Testis (tissue), 2 donors: ENCODE measurements at regions not wholly inside any gene's neighbourhood (a gene's known extent, or its start where the extent isn't known, plus 50 kb on each side); places are given as distances from the start of the nearest gene placed in this dataset.

Source experiments
- DNase-seq: peaks from one replicate; pipeline ENCODE4 v3.0.0-alpha.2; 2019
- H3K27ac ChIP-seq, 2 donors: fragments of 200-600 bp; sonication (generic); one replicate each; pipeline ENCODE4 v1.5.1; 2019
- H3K27me3 ChIP-seq: fragments of 200-600 bp; sonication (generic); one replicate; pipeline ENCODE4 v1.5.1; 2019
- H3K36me3 ChIP-seq: fragments of 200-600 bp; sonication (generic); one replicate; pipeline ENCODE4 v1.5.1; 2017; ENCODE audit warnings: low read depth; ENCODE audit errors: missing control alignments
- H3K4me1 ChIP-seq: fragments of 200-600 bp; sonication (generic); one replicate; pipeline ENCODE4 v1.5.1; 2019
- H3K4me3 ChIP-seq, 2 donors: fragments of 200-600 bp; sonication (generic); one replicate each; pipeline ENCODE4 v1.5.1; 2017 to 2019
- H3K9me3 ChIP-seq: fragments of 200-600 bp; sonication (generic); one replicate; pipeline ENCODE4 v1.5.1; 2017
- POLR2A ChIP-seq: fragments of 450-650 bp; IDR thresholded peaks from one replicate; pipeline ENCODE4 v1.6.1; 2017; ENCODE audit warnings: antibody characterized with exemption, mild to moderate bottlenecking, moderate library complexity
- WGBS, 2 donors: methylation state at CpG; one replicate each; pipeline ENCODE4 v1.1.5; 2018; 5-methylcytosine and 5-hydroxymethylcytosine counted together
- intact Hi-C: fragments of 100-400 bp; cut with DNase I; formaldehyde crosslinking; loops from one replicate; pipeline ENCODE4 v1.15.1; 2023; ENCODE audit warnings: low total_unique reads
- TF ChIP-seq, protein P1 (sequence below), 3 experiments: fragments of 450-650 bp in 2 of 3; fragments of 200-600 bp in 1 of 3; sonication (generic) in 1 of 3; IDR thresholded peaks; one replicate each; pipeline ENCODE4 v1.5.1; 2016 to 2019; ENCODE audit warnings: antibody characterized with exemption in 3 of 3, mild to moderate bottlenecking in 2 of 3, moderate library complexity in 1 of 3

DNA sequence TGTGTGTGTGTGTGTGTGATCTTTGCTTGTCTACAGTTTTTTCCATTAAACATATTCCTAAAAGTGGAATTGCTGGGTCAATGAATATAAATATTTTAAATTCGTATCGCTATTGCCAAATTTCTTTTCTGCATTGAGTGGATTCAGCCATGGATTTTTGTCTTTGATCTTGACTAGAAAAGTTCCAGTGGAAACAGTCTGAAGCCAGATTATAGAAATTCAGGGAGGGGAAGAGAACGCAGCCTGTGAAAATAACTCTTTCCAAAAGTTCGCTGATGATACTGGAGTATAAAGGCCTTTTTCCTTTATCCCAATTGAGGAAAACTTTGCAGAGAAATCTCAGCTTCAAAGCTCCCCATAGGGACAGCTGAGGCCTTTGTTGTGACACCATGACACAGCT, 292.3 kb upstream of the CD180 start:
- DNase-seq = no peak
- Histone ChIP-seq H3K27me3 (no peaks in the 10 kb centered on the region), H3K27ac (no peak overlapping the region), H3K4me1 (no peaks in the 10 kb centered on the region), H3K4me3 (no peak overlapping the region), H3K9me3 (no peaks in the 10 kb centered on the region), H3K36me3 (no peaks in the 10 kb centered on the region)
- TF ChIP-seq, protein P1, sequence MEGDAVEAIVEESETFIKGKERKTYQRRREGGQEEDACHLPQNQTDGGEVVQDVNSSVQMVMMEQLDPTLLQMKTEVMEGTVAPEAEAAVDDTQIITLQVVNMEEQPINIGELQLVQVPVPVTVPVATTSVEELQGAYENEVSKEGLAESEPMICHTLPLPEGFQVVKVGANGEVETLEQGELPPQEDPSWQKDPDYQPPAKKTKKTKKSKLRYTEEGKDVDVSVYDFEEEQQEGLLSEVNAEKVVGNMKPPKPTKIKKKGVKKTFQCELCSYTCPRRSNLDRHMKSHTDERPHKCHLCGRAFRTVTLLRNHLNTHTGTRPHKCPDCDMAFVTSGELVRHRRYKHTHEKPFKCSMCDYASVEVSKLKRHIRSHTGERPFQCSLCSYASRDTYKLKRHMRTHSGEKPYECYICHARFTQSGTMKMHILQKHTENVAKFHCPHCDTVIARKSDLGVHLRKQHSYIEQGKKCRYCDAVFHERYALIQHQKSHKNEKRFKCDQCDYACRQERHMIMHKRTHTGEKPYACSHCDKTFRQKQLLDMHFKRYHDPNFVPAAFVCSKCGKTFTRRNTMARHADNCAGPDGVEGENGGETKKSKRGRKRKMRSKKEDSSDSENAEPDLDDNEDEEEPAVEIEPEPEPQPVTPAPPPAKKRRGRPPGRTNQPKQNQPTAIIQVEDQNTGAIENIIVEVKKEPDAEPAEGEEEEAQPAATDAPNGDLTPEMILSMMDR (IDR thresholded peaks at IDR 0.05) = no peak
- TF ChIP-seq POLR2A = no peak
- WGBS, 2 donors = 89 to 92% methylated on average over 4 of the region's 4 CpGs
- intact Hi-C loops = no loop called here

DNA sequence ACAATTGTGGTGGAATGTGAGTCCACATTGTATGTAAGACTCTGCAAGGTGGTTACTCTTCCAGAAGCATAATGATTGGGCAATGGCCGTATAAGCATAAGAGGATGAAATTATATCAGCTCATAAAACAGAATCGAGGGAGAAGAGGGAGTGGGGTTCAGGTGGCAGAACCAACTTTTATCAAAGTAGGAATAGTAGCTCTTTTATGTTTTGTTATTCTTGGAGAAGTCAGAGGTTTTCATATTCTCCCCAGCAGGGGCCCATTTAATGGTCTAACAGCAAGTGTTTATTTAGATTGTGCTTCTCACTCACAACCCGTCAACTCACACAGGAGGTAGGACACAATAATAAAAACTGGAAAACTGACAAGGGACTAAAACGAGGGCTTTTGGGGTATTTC, 291.3 kb upstream of the CD180 start:
- TF ChIP-seq, protein P1 (IDR thresholded peaks at IDR 0.05) = no peak
- TF ChIP-seq POLR2A = no peak
- H3K4me1 ChIP-seq = no peaks in the 10 kb centered on the region
- H3K27ac ChIP-seq = no peak overlapping the region
- H3K9me3 ChIP-seq = no peaks in the 10 kb centered on the region
- no peak overlapping the region for H3K4me3 ChIP-seq
- intact Hi-C loops = no loop called here
- no peaks in the 10 kb centered on the region for H3K27me3 ChIP-seq
- no peaks in the 10 kb centered on the region for H3K36me3 ChIP-seq
- 78% methylated on average over 4 of the region's 4 CpGs for WGBS, 2 donors
- no peak for DNase-seq

DNA sequence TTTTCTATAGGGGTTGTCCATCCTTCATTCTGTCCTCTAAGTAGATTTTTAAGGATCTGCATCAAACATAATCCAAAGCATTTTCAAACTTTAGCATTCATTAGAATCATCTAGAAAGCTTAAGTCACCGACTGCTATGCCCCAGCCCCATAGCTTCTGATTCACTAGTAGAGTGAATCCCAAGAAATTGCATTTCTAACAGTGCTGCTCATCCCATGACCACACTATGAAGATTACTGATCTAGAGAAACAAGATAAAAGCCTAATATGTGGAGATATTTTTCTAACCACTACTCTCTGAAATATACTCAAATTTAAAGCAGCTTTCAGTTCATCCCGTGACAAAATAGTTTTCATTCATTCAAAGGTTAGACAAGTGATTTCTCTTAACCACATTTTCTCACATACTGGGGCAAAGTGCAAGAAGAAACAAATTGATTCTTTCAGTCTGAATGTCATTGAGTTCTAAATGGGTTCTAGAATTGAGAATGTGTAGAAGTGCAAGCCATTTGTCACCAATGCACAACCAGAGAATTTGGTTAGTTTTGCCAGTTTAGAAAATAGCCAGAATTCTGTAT, 286.9 kb upstream of the CD180 start:
- no peaks in the 10 kb centered on the region for H3K36me3 ChIP-seq
- no peak for TF ChIP-seq POLR2A
- TF ChIP-seq, protein P1 (IDR thresholded peaks at IDR 0.05) = no peak
- no peak for DNase-seq
- intact Hi-C loops = no loop called here
- H3K4me1 ChIP-seq = no peaks in the 10 kb centered on the region
- H3K4me3 ChIP-seq = no peak overlapping the region
- no peaks in the 10 kb centered on the region for H3K9me3 ChIP-seq
- no peak overlapping the region for H3K27ac ChIP-seq
- H3K27me3 ChIP-seq = no peaks in the 10 kb centered on the region
- 89 to 95% methylated on average over 2 of the region's 2 CpGs for WGBS, 2 donors

DNA sequence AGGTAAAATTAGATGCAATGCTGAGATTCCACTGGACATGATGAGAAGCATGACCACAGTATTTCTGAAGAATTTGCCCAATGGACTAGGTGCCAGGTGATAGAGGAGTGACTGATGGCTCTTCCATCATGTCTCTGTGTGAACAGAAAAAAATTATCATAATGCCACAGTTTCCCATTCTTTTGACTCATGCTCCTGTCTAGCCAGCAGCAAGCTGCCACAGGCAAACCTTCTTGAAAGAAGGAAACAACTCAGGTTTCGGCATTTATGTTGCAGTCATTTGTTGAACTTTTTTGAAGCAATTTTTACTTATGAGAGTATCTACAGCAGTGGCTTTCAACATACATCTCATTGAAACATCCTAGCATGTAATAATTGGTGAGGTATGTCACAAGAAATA, 284.8 kb upstream of the CD180 start:
- TF ChIP-seq POLR2A = no peak
- TF ChIP-seq, protein P1 (IDR thresholded peaks at IDR 0.05) = no peak
- no peaks in the 10 kb centered on the region for H3K27me3 ChIP-seq
- intact Hi-C loops = no loop called here
- no peak overlapping the region for H3K4me3 ChIP-seq
- 94 to 100% methylated on average over 1 of the region's 1 CpG for WGBS, 2 donors
- DNase-seq = no peak
- no peak overlapping the region for H3K27ac ChIP-seq
- no peaks in the 10 kb centered on the region for H3K9me3 ChIP-seq
- no peaks in the 10 kb centered on the region for H3K36me3 ChIP-seq
- no peaks in the 10 kb centered on the region for H3K4me1 ChIP-seq

DNA sequence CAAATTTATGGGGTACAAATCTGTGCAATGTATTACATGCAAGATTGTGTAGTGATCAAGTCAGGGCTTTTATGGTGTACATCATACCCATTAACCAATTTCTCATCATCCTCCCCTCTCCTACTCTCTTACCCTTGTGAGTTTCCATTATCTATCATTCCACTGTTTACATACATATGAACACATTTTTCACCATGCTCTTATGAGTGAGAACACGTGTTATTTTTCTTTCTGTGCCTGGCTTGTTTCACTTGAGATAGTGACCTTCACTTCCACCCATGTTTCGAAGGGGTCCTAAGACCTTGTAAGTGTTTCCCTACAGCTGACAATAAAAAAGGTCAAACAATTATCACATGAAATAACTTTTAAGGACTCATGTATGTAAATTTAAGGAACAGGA, 281.7 kb upstream of the CD180 start:
- intact Hi-C loops = no loop called here

More for the DNA sequence above, 281.7 kb upstream of the CD180 start:
- no peak for TF ChIP-seq POLR2A
- TF ChIP-seq, protein P1 (IDR thresholded peaks at IDR 0.05) = no peak
- Histone ChIP-seq H3K27me3 (no peaks in the 10 kb centered on the region), H3K4me1 (no peaks in the 10 kb centered on the region), H3K4me3 (no peak overlapping the region), H3K27ac (no peak overlapping the region), H3K9me3 (no peaks in the 10 kb centered on the region), H3K36me3 (no peaks in the 10 kb centered on the region)
- no peak for DNase-seq
- WGBS, 2 donors = 75 to 91% methylated on average over 2 of the region's 2 CpGs
